H1 (cell line): ENCODE measurements at regions not wholly inside any gene's neighbourhood (a gene's known extent, or its start where the extent isn't known, plus 50 kb on each side); places are given as distances from the start of the nearest gene placed in this dataset.

Experiments used
- BCL11A ChIP-seq, 2 experiments: IDR thresholded peaks; one replicate each; pipeline ENCODE4 v1.6.1; 2011; ENCODE audit warnings: low read depth in 2 of 2, low read length in 2 of 2, mild to moderate bottlenecking in 2 of 2
- EZH2 ChIP-seq: fragments of 200-600 bp; sonication (generic); IDR thresholded peaks from 2 replicates; pipeline ENCODE4 v1.7.1; 2012; ENCODE audit warnings: low read depth, mild to moderate bottlenecking, moderate library complexity, low read length, inconsistent platforms; ENCODE audit not compliant: severe bottlenecking
- SIN3A ChIP-seq, 2 experiments: IDR thresholded peaks in 1 of 2; conservative IDR thresholded peaks in 1 of 2; 2 replicates each; pipeline ENCODE4 v1.6.1; 2011 to 2012; ENCODE audit warnings: low read length in 2 of 2, improper control_type of control experiment in 1 of 2, low read depth in 1 of 2, mild to moderate bottlenecking in 1 of 2
- SP1 ChIP-seq: IDR thresholded peaks from 2 replicates; pipeline ENCODE4 v1.6.1; 2011; ENCODE audit warnings: low read depth, low read length
- TF ChIP-seq, protein P1 (sequence below): fragments of 300-600 bp; sonication (generic); IDR thresholded peaks from 2 replicates; pipeline ENCODE4 v1.7.1; 2012; ENCODE audit warnings: low read length, moderate library complexity, mild to moderate bottlenecking, inconsistent platforms; ENCODE audit not compliant: insufficient replicate concordance

DNA sequence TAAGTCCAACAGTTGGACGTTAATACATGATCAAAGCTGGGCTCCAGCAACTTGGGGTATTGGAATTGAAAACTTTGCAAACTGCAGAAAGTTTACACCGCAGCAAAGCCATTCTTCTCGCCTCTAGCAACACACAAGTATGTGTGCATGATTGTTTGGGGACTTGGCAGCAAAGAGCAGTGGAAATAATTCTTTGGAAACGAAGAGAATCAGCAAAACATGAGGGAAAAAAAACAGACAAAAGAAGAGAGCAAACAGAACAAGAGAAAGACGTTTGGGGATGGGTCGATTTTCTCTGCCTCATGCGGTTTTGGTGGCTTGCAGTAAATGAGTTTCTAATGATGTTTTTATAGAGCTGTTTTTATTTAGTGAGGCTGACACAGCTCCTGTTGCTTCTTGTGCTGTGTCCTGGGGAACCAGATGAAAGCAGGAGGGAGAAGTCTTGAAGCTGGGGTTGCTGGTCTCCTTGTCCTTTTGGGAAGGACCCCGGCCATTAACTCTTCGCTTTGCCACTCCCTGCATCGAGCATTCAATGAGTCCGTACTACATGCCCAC lies 502.9 kb downstream of the GRIN2A start (continued):
- TF ChIP-seq, protein P1, sequence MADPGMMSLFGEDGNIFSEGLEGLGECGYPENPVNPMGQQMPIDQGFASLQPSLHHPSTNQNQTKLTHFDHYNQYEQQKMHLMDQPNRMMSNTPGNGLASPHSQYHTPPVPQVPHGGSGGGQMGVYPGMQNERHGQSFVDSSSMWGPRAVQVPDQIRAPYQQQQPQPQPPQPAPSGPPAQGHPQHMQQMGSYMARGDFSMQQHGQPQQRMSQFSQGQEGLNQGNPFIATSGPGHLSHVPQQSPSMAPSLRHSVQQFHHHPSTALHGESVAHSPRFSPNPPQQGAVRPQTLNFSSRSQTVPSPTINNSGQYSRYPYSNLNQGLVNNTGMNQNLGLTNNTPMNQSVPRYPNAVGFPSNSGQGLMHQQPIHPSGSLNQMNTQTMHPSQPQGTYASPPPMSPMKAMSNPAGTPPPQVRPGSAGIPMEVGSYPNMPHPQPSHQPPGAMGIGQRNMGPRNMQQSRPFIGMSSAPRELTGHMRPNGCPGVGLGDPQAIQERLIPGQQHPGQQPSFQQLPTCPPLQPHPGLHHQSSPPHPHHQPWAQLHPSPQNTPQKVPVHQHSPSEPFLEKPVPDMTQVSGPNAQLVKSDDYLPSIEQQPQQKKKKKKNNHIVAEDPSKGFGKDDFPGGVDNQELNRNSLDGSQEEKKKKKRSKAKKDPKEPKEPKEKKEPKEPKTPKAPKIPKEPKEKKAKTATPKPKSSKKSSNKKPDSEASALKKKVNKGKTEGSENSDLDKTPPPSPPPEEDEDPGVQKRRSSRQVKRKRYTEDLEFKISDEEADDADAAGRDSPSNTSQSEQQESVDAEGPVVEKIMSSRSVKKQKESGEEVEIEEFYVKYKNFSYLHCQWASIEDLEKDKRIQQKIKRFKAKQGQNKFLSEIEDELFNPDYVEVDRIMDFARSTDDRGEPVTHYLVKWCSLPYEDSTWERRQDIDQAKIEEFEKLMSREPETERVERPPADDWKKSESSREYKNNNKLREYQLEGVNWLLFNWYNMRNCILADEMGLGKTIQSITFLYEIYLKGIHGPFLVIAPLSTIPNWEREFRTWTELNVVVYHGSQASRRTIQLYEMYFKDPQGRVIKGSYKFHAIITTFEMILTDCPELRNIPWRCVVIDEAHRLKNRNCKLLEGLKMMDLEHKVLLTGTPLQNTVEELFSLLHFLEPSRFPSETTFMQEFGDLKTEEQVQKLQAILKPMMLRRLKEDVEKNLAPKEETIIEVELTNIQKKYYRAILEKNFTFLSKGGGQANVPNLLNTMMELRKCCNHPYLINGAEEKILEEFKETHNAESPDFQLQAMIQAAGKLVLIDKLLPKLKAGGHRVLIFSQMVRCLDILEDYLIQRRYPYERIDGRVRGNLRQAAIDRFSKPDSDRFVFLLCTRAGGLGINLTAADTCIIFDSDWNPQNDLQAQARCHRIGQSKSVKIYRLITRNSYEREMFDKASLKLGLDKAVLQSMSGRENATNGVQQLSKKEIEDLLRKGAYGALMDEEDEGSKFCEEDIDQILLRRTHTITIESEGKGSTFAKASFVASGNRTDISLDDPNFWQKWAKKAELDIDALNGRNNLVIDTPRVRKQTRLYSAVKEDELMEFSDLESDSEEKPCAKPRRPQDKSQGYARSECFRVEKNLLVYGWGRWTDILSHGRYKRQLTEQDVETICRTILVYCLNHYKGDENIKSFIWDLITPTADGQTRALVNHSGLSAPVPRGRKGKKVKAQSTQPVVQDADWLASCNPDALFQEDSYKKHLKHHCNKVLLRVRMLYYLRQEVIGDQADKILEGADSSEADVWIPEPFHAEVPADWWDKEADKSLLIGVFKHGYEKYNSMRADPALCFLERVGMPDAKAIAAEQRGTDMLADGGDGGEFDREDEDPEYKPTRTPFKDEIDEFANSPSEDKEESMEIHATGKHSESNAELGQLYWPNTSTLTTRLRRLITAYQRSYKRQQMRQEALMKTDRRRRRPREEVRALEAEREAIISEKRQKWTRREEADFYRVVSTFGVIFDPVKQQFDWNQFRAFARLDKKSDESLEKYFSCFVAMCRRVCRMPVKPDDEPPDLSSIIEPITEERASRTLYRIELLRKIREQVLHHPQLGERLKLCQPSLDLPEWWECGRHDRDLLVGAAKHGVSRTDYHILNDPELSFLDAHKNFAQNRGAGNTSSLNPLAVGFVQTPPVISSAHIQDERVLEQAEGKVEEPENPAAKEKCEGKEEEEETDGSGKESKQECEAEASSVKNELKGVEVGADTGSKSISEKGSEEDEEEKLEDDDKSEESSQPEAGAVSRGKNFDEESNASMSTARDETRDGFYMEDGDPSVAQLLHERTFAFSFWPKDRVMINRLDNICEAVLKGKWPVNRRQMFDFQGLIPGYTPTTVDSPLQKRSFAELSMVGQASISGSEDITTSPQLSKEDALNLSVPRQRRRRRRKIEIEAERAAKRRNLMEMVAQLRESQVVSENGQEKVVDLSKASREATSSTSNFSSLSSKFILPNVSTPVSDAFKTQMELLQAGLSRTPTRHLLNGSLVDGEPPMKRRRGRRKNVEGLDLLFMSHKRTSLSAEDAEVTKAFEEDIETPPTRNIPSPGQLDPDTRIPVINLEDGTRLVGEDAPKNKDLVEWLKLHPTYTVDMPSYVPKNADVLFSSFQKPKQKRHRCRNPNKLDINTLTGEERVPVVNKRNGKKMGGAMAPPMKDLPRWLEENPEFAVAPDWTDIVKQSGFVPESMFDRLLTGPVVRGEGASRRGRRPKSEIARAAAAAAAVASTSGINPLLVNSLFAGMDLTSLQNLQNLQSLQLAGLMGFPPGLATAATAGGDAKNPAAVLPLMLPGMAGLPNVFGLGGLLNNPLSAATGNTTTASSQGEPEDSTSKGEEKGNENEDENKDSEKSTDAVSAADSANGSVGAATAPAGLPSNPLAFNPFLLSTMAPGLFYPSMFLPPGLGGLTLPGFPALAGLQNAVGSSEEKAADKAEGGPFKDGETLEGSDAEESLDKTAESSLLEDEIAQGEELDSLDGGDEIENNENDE = no peak
- TF ChIP-seq SP1 = no peak
- no peak for TF ChIP-seq EZH2
- TF ChIP-seq SIN3A (conservative IDR thresholded peaks at IDR 0.05 in 1 of 2, IDR thresholded peaks at IDR 0.05 in 1 of 2; ENCODE audit: low read depth in 1 of 2, low read length in 2 of 2) = no peak
- no peak for TF ChIP-seq BCL11A (IDR thresholded peaks at IDR 0.05; ENCODE audit: low read depth in 2 of 2, low read length in 2 of 2)
